Left ventricle myocardium superior (tissue), 1 donor: ENCODE measurements at regions not wholly inside any gene's neighbourhood (a gene's known extent, or its start where the extent isn't known, plus 50 kb on each side); places are given as distances from the start of the nearest gene placed in this dataset.
"Not testable (repeated sequence)": the region's sequence is repeated elsewhere in the genome, so short reads cannot be mapped to it uniquely, and the experiment has no call there.

Experiments
- ATAC-seq: fragments of 200-7000 bp; cut with Tn5 transposase; one replicate; pipeline ENCODE4 v1.9.1; 2020; ENCODE audit warnings: mild to moderate bottlenecking, moderate library complexity
- DNase-seq: peaks from one replicate; pipeline ENCODE4 v3.0.0-alpha.2; 2020
- intact Hi-C: fragments of 100-400 bp; cut with micrococcal nuclease; formaldehyde crosslinking; loops from one replicate; pipeline ENCODE4 v1.11.0; 2022
- donor health status: DM: no; HTN: yes; CAD: no; lungs with severe emphysema.

GRCh38 chr3:124043023-124043422 is 51.1 kb upstream of the ROPN1 start:
- intact Hi-C loops = no loop called here
- ATAC-seq (no peak), DNase-seq (no peak)

DNA sequence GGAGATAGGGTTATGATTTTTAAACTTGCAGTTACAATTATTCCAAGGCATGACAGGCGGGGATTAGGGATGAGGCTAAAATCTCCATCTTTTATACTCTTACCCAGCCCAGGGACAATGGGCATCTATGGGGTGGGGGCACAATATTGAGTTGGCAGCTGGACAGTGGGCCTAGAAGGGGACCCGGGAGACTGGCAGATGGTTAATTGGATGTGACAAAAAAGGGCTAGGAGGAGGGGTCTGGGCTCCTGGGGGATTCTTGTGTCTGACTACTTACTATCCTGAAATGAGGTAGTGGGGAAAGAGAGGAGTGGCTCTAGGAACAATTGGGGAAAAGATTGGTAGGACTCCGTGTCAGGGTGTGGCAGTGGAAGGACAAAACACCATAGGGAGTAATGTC is 53.0 kb upstream of the ROPN1 start:
- intact Hi-C loops = no loop called here
- ATAC-seq = no peak
- DNase-seq = no peak

- intact Hi-C loops = no loop called here
- no peak for ATAC-seq
Observed at GRCh38 chr3:124048967-124049798, 57.3 kb upstream of the ROPN1 start.

GRCh38 chr3:124051636-124052035 is 59.7 kb upstream of the ROPN1 start:
- DNase-seq = no peak

More at GRCh38 chr3:124048967-124049798, 57.3 kb upstream of the ROPN1 start:
- DNase-seq = no peak

GRCh38 chr3:124053871-124054270 is 61.9 kb upstream of the ROPN1 start:
- ATAC-seq = no peak
- intact Hi-C loops = no loop called here

More at GRCh38 chr3:124051636-124052035, 59.7 kb upstream of the ROPN1 start:
- no peak for ATAC-seq
- intact Hi-C loops = no loop called here

DNA sequence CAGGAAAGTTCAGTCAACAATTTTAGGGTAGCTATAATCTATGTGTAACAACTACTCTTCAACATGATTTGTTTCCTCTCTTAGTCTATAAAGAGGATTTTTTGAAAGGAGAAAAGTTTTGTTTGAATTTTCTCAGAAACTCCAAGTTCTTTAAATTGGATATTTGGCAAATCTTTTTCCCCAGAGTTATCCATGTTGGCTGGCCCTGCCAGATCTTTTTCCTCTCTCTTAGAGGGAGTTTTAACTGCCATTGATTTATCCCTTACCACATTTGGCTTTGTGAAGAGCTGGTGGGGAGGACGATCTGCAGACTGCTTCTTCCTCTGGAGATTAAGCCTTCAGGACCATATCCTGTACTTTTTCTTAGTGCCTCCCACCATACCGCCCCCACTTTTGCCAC is 64.9 kb upstream of the ROPN1 start:
- DNase-seq (no peak), ATAC-seq (peak; percentile 9)
- intact Hi-C loops = no loop called here

More at GRCh38 chr3:124053871-124054270, 61.9 kb upstream of the ROPN1 start:
- DNase-seq = no peak

- intact Hi-C loops = no loop called here
- peak; percentile 53 for DNase-seq
- ATAC-seq = peak; percentile 86
Observed at GRCh38 chr3:124057420-124057819, 65.5 kb upstream of the ROPN1 start.

DNA sequence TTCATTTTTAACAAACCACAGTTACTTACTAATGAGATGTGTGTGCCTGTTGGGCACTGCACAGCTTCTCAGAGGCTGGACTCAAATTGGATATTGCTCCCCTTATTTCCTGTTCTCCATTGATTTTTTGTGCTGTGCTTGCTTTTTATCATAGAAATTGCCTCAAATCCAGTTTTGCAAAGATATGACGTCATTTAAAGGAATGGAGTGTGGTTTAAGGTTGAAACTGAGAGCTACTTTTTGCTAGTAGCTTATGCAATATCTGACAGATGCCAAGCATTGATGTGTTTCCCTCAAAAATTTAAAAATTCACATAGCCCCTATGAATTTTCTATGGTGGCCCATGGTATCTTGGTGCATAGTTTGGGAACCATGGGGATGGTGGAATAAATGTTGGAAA is 67.7 kb upstream of the ROPN1 start:
- no peak for ATAC-seq
- intact Hi-C loops = no loop called here
- DNase-seq = no peak

- intact Hi-C loops = no loop called here
- ATAC-seq (peak; percentile 52), DNase-seq (no peak)
Observed at GRCh38 chr3:124063197-124063909, 71.4 kb upstream of the ROPN1 start.

DNA sequence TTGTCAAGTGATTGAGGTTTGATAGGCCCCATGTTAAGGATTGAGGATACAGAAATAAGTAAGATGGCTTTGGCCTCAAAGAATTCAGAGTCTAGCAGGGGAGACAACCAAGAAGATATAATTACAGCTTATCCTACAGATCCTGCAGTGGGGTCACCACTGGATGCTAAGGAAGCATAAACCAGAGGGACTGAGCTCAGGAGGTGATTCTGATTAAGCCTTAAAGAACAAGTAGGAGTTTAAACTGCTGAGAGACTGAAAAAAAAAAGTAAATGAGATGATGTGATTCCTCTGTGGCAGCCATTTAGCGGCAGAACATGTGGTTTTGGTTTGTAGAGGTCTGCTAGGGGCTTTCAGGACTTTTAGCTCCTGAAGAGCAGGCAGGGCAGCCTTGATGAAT is 72.1 kb upstream of the ROPN1 start:
- intact Hi-C loops = no loop called here
- ATAC-seq = no peak
- no peak for DNase-seq

GRCh38 chr3:124066543-124066942 is 74.6 kb upstream of the ROPN1 start:
- DNase-seq, ATAC-seq, intact Hi-C loops: not testable (repeated sequence)

- peak; percentile 92 for ATAC-seq
- intact Hi-C loops, DNase-seq: not testable (repeated sequence)
Observed at GRCh38 chr3:124069706-124070105, 77.8 kb upstream of the ROPN1 start.

GRCh38 chr3:124075090-124075489 is 83.2 kb upstream of the ROPN1 start:
- DNase-seq, intact Hi-C loops, ATAC-seq: not testable (repeated sequence)

DNA sequence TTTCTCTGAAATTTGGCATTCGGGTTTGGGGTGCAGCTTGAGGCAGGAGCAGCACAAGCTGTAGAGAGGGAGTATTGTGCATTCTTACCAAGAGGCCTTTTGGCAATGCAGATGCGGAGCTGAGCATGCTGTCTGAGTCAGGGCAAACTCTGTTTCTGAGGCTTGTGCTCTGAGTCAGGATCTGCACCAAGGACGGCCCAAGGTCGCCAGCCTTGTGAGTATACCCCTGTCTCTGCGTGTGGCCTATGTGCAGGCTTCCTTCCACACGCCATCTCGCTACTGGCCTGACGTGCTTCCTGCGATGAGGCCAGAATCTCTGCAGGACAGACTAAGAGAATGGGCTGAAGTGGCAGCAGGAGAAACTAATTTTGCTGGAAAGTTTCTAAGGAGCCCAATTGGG is 83.8 kb upstream of the ROPN1 start:
- no peak for DNase-seq
- intact Hi-C loops = no loop called here
- ATAC-seq = peak; percentile 17

- no peak for ATAC-seq
- intact Hi-C loops = no loop called here
Observed at GRCh38 chr3:124076235-124076634, 84.3 kb upstream of the ROPN1 start.

GRCh38 chr3:124078953-124079911 is 87.3 kb upstream of the ROPN1 start:
- DNase-seq = no peak
- intact Hi-C loops = loop anchor here (2.0 kb wide), 1 partner anchor 62 kb away; no protein-coding TSS in a partner anchor
- peak; percentile 68 for ATAC-seq

More at GRCh38 chr3:124076235-124076634, 84.3 kb upstream of the ROPN1 start:
- DNase-seq = no peak

GRCh38 chr3:124079912-124080276 is 88.0 kb upstream of the ROPN1 start:
- ATAC-seq (peak; percentile 63), DNase-seq (no peak)
- intact Hi-C loops = loop anchor here (2.0 to 5.0 kb wide), 2 partner anchors 63 to 202 kb away; no protein-coding TSS in a partner anchor

DNA sequence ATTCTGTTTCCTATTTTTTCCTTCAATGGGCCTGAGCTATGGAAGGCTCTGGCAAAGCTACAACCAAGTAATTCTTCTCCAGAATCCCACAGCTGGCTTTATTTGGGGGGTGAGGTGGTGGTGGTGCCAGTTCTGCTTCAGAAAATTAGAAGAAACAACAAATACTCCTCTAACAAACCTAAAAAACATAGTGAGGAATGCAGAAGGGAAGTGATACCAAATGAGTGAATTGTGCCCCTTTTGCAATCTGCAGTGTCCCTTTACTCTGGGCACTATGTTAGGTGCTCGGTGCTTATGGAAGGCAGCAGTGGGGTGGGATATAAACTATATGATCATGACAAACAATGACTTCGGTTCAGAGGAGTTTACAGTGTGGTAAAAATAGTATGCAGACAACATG is 90.4 kb upstream of the ROPN1 start:
- ATAC-seq (no peak), DNase-seq (no peak)
- intact Hi-C loops = loop anchor here (5.0 kb wide), 1 partner anchor 200 kb away; no protein-coding TSS in a partner anchor
